Choroid plexus epithelial cell (primary cell): ENCODE measurements at regions not wholly inside any gene's neighbourhood (a gene's known extent, or its start where the extent isn't known, plus 50 kb on each side); places are given as distances from the start of the nearest gene placed in this dataset.

Source experiments
- DNase-seq: peaks from one replicate; pipeline ENCODE4 v3.0.0-alpha.2; 2010; ENCODE audit warnings: low read depth
- H3K4me3 ChIP-seq: 2 replicates; pipeline ENCODE4 v1.5.1; 2011; ENCODE audit warnings: low read depth, mild to moderate bottlenecking, control low read depth, low read length, moderate library complexity
- TF ChIP-seq, protein P1 (sequence below): conservative IDR thresholded peaks from 2 replicates; pipeline ENCODE4 v1.5.1; 2011; ENCODE audit warnings: low read depth, mild to moderate bottlenecking, control low read depth, inconsistent platforms, low read length, moderate library complexity

DNA sequence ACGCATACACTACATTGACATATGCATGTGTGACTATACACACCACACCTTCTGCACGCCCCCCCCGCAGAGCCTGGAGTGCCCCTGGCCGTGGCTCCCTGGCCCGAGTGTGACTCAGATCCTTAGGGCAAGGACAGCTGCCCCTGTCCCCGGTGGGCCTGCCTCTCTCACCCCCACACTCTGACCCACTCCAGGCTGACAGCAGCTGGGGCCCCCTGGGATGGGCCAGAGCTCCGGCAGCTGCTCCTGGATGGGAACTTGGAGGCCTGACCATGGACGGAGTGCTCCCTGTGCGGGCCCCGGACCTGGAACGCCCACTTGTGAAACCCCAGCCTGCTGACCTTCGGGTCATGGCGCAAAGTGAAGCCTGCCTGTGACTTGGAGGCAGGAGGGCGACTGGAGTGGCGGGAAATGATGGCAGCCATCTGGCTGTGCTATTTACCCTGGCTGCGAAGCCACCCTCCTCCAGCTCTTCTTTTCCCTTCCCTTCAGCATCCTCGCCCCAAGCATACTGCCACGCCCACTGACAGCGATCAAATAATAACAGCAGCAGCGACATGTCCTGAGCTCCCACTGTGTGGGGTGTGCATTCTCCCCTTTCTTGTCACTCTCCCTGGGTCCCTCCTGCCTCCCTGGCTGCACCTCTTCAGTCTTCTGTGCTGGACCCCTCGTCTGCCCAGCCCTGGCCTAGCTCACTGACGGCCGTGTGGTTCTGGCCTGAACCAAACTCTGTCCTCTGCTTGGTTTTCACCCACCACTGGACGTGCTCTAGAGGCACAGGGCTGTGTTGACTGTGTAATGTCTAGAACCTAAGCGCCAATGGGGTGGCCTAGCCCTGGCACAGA lies 90.7 kb upstream of the MEF2A start:
- H3K4me3 ChIP-seq = no peak overlapping the region
- TF ChIP-seq, protein P1, sequence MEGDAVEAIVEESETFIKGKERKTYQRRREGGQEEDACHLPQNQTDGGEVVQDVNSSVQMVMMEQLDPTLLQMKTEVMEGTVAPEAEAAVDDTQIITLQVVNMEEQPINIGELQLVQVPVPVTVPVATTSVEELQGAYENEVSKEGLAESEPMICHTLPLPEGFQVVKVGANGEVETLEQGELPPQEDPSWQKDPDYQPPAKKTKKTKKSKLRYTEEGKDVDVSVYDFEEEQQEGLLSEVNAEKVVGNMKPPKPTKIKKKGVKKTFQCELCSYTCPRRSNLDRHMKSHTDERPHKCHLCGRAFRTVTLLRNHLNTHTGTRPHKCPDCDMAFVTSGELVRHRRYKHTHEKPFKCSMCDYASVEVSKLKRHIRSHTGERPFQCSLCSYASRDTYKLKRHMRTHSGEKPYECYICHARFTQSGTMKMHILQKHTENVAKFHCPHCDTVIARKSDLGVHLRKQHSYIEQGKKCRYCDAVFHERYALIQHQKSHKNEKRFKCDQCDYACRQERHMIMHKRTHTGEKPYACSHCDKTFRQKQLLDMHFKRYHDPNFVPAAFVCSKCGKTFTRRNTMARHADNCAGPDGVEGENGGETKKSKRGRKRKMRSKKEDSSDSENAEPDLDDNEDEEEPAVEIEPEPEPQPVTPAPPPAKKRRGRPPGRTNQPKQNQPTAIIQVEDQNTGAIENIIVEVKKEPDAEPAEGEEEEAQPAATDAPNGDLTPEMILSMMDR = no peak
- no peak for DNase-seq

DNA sequence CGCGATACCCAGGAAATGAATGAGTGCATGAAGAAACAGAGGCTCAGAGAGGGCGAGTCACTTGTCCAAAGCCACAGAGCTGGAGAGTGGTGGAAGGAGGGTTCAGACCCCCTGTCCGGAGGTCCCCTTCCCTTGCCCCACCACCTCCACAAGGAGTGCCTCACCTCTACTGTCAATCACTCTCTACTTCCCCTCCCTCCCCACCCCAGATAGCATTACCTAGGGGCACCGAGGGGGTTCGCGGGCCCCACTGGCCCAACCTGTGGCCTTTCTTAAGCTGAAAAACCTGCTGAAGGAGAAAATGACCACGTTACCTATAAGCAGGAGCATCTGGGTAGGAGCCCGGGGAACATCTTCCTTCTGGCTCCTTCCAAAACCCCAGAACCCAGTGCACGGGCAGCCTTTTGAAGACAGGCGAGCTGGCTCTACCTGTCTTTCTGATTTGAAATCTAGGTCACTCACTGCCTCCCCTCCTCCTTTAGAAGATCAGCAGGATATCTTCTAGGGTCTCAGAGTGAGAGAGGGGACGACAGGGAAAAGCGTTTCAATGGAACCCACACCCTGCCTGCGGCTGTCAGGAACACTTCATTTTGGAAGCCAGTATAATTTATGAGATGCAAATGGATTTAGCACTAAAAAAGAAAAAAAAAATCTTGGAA lies 89.9 kb upstream of the MEF2A start:
- H3K4me3 ChIP-seq = no peak overlapping the region
- TF ChIP-seq, protein P1 = no peak

DNA sequence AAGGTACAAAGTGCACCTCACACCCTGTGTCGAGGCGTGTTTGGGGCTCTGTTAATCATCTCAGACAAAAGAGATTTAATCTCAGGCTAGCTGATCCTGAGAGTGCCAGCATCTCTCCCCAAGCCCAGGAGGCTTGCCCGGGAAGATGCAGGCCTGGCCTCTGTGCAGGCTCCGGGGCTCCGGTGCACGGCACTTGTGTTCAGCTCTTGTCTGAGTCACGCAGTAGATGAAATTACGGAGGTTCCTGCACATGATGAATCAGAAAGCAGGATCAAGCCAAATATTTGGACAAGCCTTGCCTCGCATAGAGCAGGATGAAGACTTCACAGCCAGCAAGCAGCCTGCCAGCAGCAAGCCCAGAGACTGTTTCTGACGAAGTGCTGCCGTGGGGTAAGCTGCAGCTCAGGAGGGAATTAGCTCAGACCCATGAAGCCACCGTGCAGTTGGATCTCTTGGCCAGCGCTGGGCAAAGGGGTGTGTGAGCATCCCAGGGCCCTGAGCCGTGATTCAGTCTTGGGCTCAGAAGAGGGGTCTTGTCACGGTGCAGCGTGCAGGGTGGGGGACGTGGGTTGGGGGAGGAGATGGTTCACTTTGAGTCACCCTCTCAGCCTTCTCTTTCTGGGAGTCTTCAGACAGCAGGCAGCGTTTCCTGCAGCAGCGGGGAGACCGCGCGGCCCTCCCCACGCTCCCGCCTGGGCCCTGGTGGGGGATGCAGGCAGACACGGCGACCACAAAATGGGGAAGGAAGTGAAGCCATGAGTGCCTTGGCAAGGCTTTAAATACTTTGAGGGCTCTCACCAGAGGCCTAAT lies 89.2 kb upstream of the MEF2A start:
- TF ChIP-seq, protein P1 = no peak
- peak; percentile 97 for DNase-seq
- peak overlapping the region; percentile 22 for H3K4me3 ChIP-seq

More for the DNA sequence above, 89.9 kb upstream of the MEF2A start:
- no peak for DNase-seq

DNA sequence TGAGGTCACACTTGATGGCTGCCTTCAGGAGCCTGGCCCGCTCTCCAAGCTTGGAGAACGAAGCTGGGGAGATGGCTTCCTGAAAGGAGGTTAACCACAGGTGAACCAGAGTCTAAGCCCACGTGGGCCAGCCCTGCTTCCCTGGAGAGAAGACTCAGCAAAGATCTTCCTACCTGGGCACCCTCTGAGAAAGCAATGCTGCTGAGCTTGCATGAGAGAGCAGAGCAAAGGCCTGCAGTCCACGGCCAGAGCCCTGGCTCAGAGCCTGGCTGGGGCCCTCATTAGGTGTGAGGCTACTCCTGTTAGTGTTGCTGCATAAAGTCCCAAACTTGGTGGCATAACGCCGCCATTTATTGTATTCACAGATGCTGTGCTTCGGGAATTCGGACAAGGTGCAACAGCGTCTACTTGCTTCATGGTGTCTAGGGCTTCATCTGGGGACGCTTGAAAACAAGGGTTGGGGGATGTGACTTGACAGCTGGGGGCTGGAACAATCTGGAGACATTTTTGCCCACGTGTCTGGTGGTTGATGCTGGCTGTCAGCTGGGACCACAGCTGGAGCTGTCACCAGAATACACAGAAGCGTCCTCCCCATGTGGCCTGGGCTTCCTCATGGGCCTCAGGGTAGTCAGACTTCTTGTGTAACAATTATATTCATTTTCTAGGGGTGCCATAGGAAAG lies 87.9 kb upstream of the MEF2A start:
- H3K4me3 ChIP-seq = no peak overlapping the region
- TF ChIP-seq, protein P1 = no peak
- no peak for DNase-seq

DNA sequence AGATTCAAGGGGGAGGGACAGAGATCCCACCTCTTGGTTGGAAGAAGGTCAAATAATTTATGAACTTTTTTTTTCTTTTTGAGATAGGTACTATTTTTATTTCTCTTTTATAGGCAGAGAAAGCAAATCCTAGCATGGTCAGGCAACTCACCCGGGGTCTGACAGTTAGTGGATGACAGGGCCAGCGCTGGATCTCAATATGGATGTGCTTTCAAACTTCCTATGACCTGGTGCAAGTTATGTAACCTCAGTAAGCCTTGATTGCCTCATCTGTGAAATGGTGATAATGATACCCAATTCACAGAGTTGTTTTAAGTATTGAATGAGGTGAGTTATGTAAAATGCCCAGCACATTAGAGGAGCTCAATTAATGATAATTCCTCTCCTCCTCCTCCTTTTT lies 86.8 kb upstream of the MEF2A start:
- H3K4me3 ChIP-seq = no peak overlapping the region
- TF ChIP-seq, protein P1 = no peak
- no peak for DNase-seq

DNA sequence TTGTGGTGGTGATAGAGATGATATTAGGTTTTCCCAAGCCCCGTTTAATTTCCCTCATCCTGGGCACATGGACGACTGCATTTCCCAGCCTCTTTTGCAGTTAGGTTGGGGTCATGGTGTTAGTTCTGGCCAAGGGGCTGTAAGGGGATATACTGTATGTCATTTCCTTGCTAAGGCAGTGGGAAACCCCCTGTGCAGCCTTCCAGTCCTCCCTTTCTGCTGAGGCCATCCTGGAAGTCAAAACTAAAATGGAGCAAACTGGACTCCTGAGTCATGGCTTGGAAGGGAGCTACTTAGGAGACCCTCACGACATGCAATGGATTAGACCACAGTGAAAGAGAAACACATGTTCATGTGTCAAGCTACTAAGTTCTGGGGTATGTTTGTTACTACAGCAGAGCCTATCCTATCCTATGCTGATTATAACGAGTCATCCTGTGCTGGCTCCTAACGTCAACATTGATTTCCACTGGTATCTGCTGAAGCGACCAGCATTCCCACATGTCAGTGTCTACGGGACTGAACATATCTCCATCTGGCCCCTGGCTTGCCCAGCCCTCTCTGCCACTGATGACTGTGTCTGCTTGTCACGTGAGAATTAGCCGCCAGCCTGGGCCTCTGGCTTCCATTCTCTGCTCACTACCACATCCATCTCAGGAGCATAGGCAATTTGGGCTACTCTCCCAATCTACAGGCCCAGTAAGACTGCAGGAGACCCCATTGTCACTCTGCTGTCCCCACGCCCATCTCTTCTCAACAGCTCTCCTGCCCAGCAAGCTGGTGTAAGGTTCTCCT lies 85.6 kb upstream of the MEF2A start:
- TF ChIP-seq, protein P1 = no peak
- DNase-seq = no peak
- no peak overlapping the region for H3K4me3 ChIP-seq
